ENCODE measurements at regions not wholly inside any gene's neighbourhood (a gene's known extent, or its start where the extent isn't known, plus 50 kb on each side); places are given as distances from the start of the nearest gene placed in this dataset.

- TF ChIP-seq CTCF (IDR thresholded peaks at IDR 0.05): no peak
- TF ChIP-seq POLR2A (IDR thresholded peaks at IDR 0.05): no peak
These were observed 106.2 kb upstream of the CHMP2B start for GRCh38 chr3:87120881-87121280.
